H1 (cell line): ENCODE measurements at regions not wholly inside any gene's neighbourhood (a gene's known extent, or its start where the extent isn't known, plus 50 kb on each side); places are given as distances from the start of the nearest gene placed in this dataset.

Source experiments
- ATF2 ChIP-seq: IDR thresholded peaks from 2 replicates; pipeline ENCODE4 v1.6.1; 2012; ENCODE audit warnings: low read length, inconsistent platforms
- ATF3 ChIP-seq: IDR thresholded peaks from 2 replicates; pipeline ENCODE4 v1.6.1; 2011; ENCODE audit warnings: low read depth, mild to moderate bottlenecking, low read length; ENCODE audit not compliant: insufficient read depth
- CEBPB ChIP-seq: IDR thresholded peaks from 2 replicates; pipeline ENCODE4 v1.6.1; 2012; ENCODE audit warnings: low read depth, low read length
- GTF2F1 ChIP-seq: IDR thresholded peaks from 2 replicates; pipeline ENCODE4 v1.6.1; 2012; ENCODE audit warnings: low read depth, low read length, improper control_type of control experiment, borderline replicate concordance

GRCh38 chr7:122942059-122942458 is 53.4 kb downstream of the TAS2R16 start (continued):
- TF ChIP-seq GTF2F1 (no peak), CEBPB (no peak), ATF2 (no peak), ATF3 (no peak)
